ENCODE measurements at regions not wholly inside any gene's neighbourhood (a gene's known extent, or its start where the extent isn't known, plus 50 kb on each side); places are given as distances from the start of the nearest gene placed in this dataset.

DNA sequence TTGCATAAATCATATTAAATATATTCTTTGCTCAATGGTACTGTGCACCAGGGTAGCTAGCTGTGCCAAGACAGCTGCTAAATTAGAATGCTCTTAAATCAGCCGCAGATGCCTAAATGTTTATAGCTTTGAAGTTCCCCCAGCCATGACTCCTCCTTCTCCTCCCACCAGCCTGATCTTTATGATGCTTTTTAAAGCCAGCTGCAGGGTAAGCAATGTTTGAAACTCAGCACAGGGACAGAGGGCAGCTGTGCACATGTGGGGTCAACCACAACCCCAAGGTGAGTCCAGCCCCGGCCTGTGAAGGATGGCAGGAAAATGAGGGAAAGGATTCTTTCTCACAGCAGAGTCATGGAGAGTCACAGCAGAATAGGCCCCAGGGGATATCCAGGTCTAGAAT lies 635.7 kb downstream of the UQCRFS1 start:
- no peak overlapping the region for H3K4me2 ChIP-seq (ENCODE audit: insufficient read depth, low read length)
- H3K27ac ChIP-seq (ENCODE audit: insufficient read depth, low read depth, low read length) = no peak overlapping the region
- H4K20me1 ChIP-seq (replicated peaks; ENCODE audit: control insufficient read depth, extremely low read depth, insufficient read depth, low read length) = no peaks in the 10 kb centered on the region
- no peak overlapping the region for H3K9ac ChIP-seq (replicated peaks; ENCODE audit: extremely low read depth, insufficient read depth, low read length)
- no peaks in the 10 kb centered on the region for H3K79me2 ChIP-seq (ENCODE audit: control insufficient read depth, insufficient read depth, low read length)
- dilution Hi-C loops (cut with MboI; ENCODE audit: extremely low pct_ligation_motif_present, low sequenced_read_pairs) (no loop called here), intact Hi-C loops (cut with micrococcal nuclease) (no loop called here)
- H3K36me3 ChIP-seq (ENCODE audit: control insufficient read depth in 2 of 2, extremely low read depth in 1 of 2, insufficient read depth in 2 of 2, low read length in 2 of 2) = no peaks in the 10 kb centered on the region
- no peak overlapping the region for H3K4me3 ChIP-seq (replicated peaks in 1 of 3; ENCODE audit: insufficient read depth in 1 of 3, low read depth in 1 of 3, low read length in 3 of 3)
- TF ChIP-seq POLR2A (IDR thresholded peaks at IDR 0.05; ENCODE audit: low read depth, low read length) (no peak), EZH2 (IDR thresholded peaks at IDR 0.05; ENCODE audit: borderline replicate concordance, low read depth, low read length, severe bottlenecking) (no peak), MYC (IDR thresholded peaks at IDR 0.05; ENCODE audit: low read depth, low read length) (no peak), GATA2 (IDR thresholded peaks at IDR 0.05; ENCODE audit: insufficient read depth, insufficient read length, low read depth, low read length) (no peak), FOS (IDR thresholded peaks at IDR 0.05; ENCODE audit: borderline replicate concordance, insufficient read depth, low read length) (no peak), POLR2AphosphoS5 (IDR thresholded peaks at IDR 0.05; ENCODE audit: insufficient read depth, low read depth, low read length) (no peak), JUN (IDR thresholded peaks at IDR 0.05; ENCODE audit: borderline replicate concordance, insufficient read depth, insufficient read length, low read depth) (no peak)
- TF ChIP-seq, protein P1, sequence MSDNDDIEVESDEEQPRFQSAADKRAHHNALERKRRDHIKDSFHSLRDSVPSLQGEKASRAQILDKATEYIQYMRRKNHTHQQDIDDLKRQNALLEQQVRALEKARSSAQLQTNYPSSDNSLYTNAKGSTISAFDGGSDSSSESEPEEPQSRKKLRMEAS (IDR thresholded peaks at IDR 0.05; ENCODE audit: insufficient read depth, insufficient read length) = no peak
- TF ChIP-seq, protein P2, sequence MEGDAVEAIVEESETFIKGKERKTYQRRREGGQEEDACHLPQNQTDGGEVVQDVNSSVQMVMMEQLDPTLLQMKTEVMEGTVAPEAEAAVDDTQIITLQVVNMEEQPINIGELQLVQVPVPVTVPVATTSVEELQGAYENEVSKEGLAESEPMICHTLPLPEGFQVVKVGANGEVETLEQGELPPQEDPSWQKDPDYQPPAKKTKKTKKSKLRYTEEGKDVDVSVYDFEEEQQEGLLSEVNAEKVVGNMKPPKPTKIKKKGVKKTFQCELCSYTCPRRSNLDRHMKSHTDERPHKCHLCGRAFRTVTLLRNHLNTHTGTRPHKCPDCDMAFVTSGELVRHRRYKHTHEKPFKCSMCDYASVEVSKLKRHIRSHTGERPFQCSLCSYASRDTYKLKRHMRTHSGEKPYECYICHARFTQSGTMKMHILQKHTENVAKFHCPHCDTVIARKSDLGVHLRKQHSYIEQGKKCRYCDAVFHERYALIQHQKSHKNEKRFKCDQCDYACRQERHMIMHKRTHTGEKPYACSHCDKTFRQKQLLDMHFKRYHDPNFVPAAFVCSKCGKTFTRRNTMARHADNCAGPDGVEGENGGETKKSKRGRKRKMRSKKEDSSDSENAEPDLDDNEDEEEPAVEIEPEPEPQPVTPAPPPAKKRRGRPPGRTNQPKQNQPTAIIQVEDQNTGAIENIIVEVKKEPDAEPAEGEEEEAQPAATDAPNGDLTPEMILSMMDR (IDR thresholded peaks at IDR 0.05; ENCODE audit: extremely low read depth in 1 of 2, insufficient read depth in 1 of 2, low read depth in 1 of 2, low read length in 2 of 2) = no peak
- no peaks in the 10 kb centered on the region for H3K4me1 ChIP-seq (ENCODE audit: control insufficient read depth, extremely low read depth, insufficient read depth, low read length)
- no peaks in the 10 kb centered on the region for H3K27me3 ChIP-seq (ENCODE audit: control insufficient read depth in 2 of 2, insufficient read depth in 2 of 2, low read length in 2 of 2)
- ChIA-PET CTCF (no interaction called here), POLR2A (no interaction called here)
- no peak for FAIRE-seq
- no peak for DNase-seq (ENCODE audit: low read depth, low spot score)
- H2AFZ ChIP-seq (ENCODE audit: low read depth, low read length) = no peak overlapping the region
- peaks cover 3% of the 10 kb centered on the region for H3K9me3 ChIP-seq (replicated peaks; ENCODE audit: control insufficient read depth, insufficient read depth, low read length)
- H3K9me1 ChIP-seq (replicated peaks; ENCODE audit: control insufficient read depth, extremely low read depth, insufficient read depth, low read length) = no peaks in the 10 kb centered on the region
- no TSS peak for BruUV-seq (replicated peaks)

Data from endothelial cell of umbilical vein (primary cell).